H1 (cell line): ENCODE measurements at regions not wholly inside any gene's neighbourhood (a gene's known extent, or its start where the extent isn't known, plus 50 kb on each side); places are given as distances from the start of the nearest gene placed in this dataset.

ENCODE experiments used
- CTCF ChIA-PET: fragments of 300-600 bp; sonication (Branson Sonifier 250); formaldehyde crosslinking; loops from one replicate; lab custom pipeline; 2021; ENCODE audit not compliant: partially characterized antibody; lab: Charles Lee
- POLR2A ChIA-PET: fragments of 300-600 bp; sonication (Branson Sonifier 250); formaldehyde crosslinking; loops from one replicate; lab custom pipeline; 2021; ENCODE audit warnings: inconsistent platforms; ENCODE audit not compliant: partially characterized antibody; lab: Charles Lee
- DNase-seq, 2 experiments: peaks; one replicate each; pipeline versions ENCODE4 v3.0.0 to v3.0.0-alpha.2; 2010 to 2022; ENCODE audit warnings: low spot score in 2 of 2, low read depth in 1 of 2, mixed read lengths in 1 of 2
- FAIRE-seq: peaks from 2 replicates; lab custom pipeline; 2011; peaks lifted over from hg19 to GRCh38; lab: Jason Lieb, UNC
- H2AFZ ChIP-seq: 2 replicates; pipeline ENCODE4 v1.8.1; 2012; ENCODE audit warnings: low read length, inconsistent platforms
- H2AK5ac ChIP-seq: 2 replicates; pipeline ENCODE4 v1.6.1; 2013; ENCODE audit warnings: low read depth, low read length
- H2BK120ac ChIP-seq: replicated peaks from 2 replicates; pipeline ENCODE3; 2013; ENCODE audit warnings: low read depth, low read length, inconsistent platforms
- H2BK12ac ChIP-seq: 2 replicates; pipeline ENCODE4 v1.6.1; 2013; ENCODE audit warnings: low read depth, low read length
- H2BK15ac ChIP-seq: 2 replicates; pipeline ENCODE4 v1.6.1; 2013; ENCODE audit warnings: low read length
- H2BK20ac ChIP-seq: 2 replicates; pipeline ENCODE4 v1.6.1; 2013; ENCODE audit warnings: low read length
- H2BK5ac ChIP-seq: 2 replicates; pipeline ENCODE4 v1.6.1; 2013; ENCODE audit warnings: low read depth, low read length
- H3K14ac ChIP-seq: 2 replicates; pipeline ENCODE4 v1.6.1; 2013; ENCODE audit warnings: inconsistent platforms; ENCODE audit not compliant: insufficient read length
- H3K18ac ChIP-seq: 2 replicates; pipeline ENCODE4 v1.6.1; 2013; ENCODE audit warnings: low read length; ENCODE audit errors: extremely low read depth
- H3K23ac ChIP-seq: 2 replicates; pipeline ENCODE4 v1.6.1; 2013; ENCODE audit warnings: inconsistent platforms; ENCODE audit not compliant: insufficient read length
- H3K23me2 ChIP-seq: 2 replicates; pipeline ENCODE4 v1.6.1; 2013; ENCODE audit warnings: low read depth, low read length
- H3K27ac ChIP-seq: 2 replicates; pipeline ENCODE4 v1.6.1; 2011; ENCODE audit warnings: low read depth, low read length, inconsistent platforms
- H3K27me3 ChIP-seq, 4 experiments: replicated peaks in 1 of 4; 1 replicate in 1 of 4; 2 replicates in 3 of 4; pipeline versions ENCODE4 v1.6.1 to v1.8.1; 2011 to 2013; ENCODE audit warnings: low read length in 3 of 4, mild to moderate bottlenecking in 3 of 4, inconsistent platforms in 2 of 4, mixed read lengths in 2 of 4, moderate library complexity in 1 of 4; ENCODE audit not compliant: control insufficient read depth in 3 of 4, insufficient read depth in 3 of 4; ENCODE audit errors: extremely low read depth in 1 of 4
- H3K36me3 ChIP-seq, 4 experiments: 2 replicates each; pipeline versions ENCODE4 v1.6.1 to v1.8.1; 2011 to 2013; ENCODE audit warnings: mild to moderate bottlenecking in 4 of 4, low read length in 3 of 4, moderate library complexity in 2 of 4, control low read depth in 1 of 4, inconsistent platforms in 1 of 4; ENCODE audit not compliant: insufficient read depth in 4 of 4, control insufficient read depth in 2 of 4
- H3K4ac ChIP-seq: replicated peaks from 2 replicates; pipeline ENCODE3; 2013; ENCODE audit warnings: low read length, low read depth, mixed read lengths, inconsistent platforms; ENCODE audit not compliant: insufficient read length
- H3K4me1 ChIP-seq, 4 experiments: replicated peaks in 1 of 4; 1 replicate in 1 of 4; 2 replicates in 3 of 4; pipeline versions ENCODE4 v1.6.1 to v1.8.1; 2011 to 2013; ENCODE audit warnings: low read length in 3 of 4, inconsistent platforms in 2 of 4, mixed read lengths in 1 of 4; ENCODE audit not compliant: insufficient read depth in 4 of 4, control insufficient read depth in 3 of 4
- H3K4me2 ChIP-seq, 2 experiments: 2 replicates each; pipeline versions ENCODE4 v1.6.1 to v1.8.1; 2011 to 2013; ENCODE audit warnings: low read depth in 2 of 2, low read length in 2 of 2, control low read depth in 1 of 2, inconsistent platforms in 1 of 2, mild to moderate bottlenecking in 1 of 2; ENCODE audit not compliant: insufficient read depth in 1 of 2
- H3K4me3 ChIP-seq, 4 experiments: fragments of 200-600, 300-600 bp in 1 of 4; sonication (generic), shearing (Covaris generic), sonication (Bioruptor Twin) in 1 of 4; 2 replicates each; pipeline versions ENCODE4 v1.5.1 to v1.8.1; 2011 to 2016; ENCODE audit warnings: low read length in 4 of 4, low read depth in 3 of 4, control low read depth in 2 of 4, inconsistent platforms in 2 of 4, mild to moderate bottlenecking in 2 of 4, mixed read lengths in 1 of 4, moderate library complexity in 1 of 4; ENCODE audit not compliant: insufficient read depth in 2 of 4; ENCODE audit errors: extremely low read depth in 1 of 4
- H3K56ac ChIP-seq: replicated peaks from 2 replicates; pipeline ENCODE3; 2013; ENCODE audit warnings: low read depth, mild to moderate bottlenecking, mixed read lengths, low read length, inconsistent platforms; ENCODE audit not compliant: insufficient read length
- H3K79me1 ChIP-seq: 2 replicates; pipeline ENCODE4 v1.6.1; 2013; ENCODE audit warnings: low read depth, low read length, control low read depth
- H3K79me2 ChIP-seq, 2 experiments: 2 replicates each; pipeline versions ENCODE4 v1.6.1 to v1.8.1; 2012 to 2013; ENCODE audit warnings: low read length in 2 of 2, mild to moderate bottlenecking in 2 of 2, inconsistent platforms in 1 of 2; ENCODE audit not compliant: insufficient read depth in 2 of 2, control insufficient read depth in 1 of 2
- H3K9ac ChIP-seq, 4 experiments: replicated peaks in 1 of 4; 1 replicate in 1 of 4; 2 replicates in 3 of 4; pipeline versions ENCODE4 v1.6.1 to v1.8.1; 2011 to 2013; ENCODE audit warnings: low read depth in 3 of 4, low read length in 3 of 4, control low read depth in 2 of 4, mild to moderate bottlenecking in 2 of 4, moderate library complexity in 2 of 4, inconsistent platforms in 1 of 4; ENCODE audit errors: extremely low read depth in 1 of 4
- H3K9me3 ChIP-seq, 2 experiments: 2 replicates each; pipeline versions ENCODE4 v1.6.1 to v1.8.1; 2012 to 2013; ENCODE audit warnings: mild to moderate bottlenecking in 2 of 2, moderate library complexity in 2 of 2, control low read depth in 1 of 2, inconsistent platforms in 1 of 2, low read depth in 1 of 2, low read length in 1 of 2, mixed read lengths in 1 of 2; ENCODE audit not compliant: insufficient read depth in 2 of 2
- H4K20me1 ChIP-seq, 2 experiments: replicated peaks in 1 of 2; 2 replicates each; pipeline versions ENCODE3 to v1.8.1; 2011 to 2013; ENCODE audit warnings: inconsistent platforms in 2 of 2, low read length in 2 of 2, mild to moderate bottlenecking in 1 of 2; ENCODE audit not compliant: insufficient read depth in 2 of 2, control insufficient read depth in 1 of 2
- H4K5ac ChIP-seq: 2 replicates; pipeline ENCODE4 v1.6.1; 2013; ENCODE audit warnings: low read length, low read depth, mixed read lengths, inconsistent platforms; ENCODE audit not compliant: insufficient read length
- H4K8ac ChIP-seq: 2 replicates; pipeline ENCODE4 v1.8.0; 2013; ENCODE audit warnings: mild to moderate bottlenecking, moderate library complexity, low read length, inconsistent platforms; ENCODE audit not compliant: insufficient read depth; ENCODE audit errors: extremely low read depth
- H4K91ac ChIP-seq: replicated peaks from 2 replicates; pipeline ENCODE3; 2013; ENCODE audit warnings: low read length, mixed read lengths, inconsistent platforms; ENCODE audit not compliant: insufficient read length
- HDAC6 ChIP-seq: IDR thresholded peaks from one replicate; pipeline ENCODE4 v1.7.1; 2012; ENCODE audit warnings: low read depth, mild to moderate bottlenecking, inconsistent platforms, low read length, moderate library complexity
- TCF12 ChIP-seq: IDR thresholded peaks from 2 replicates; pipeline ENCODE4 v1.6.1; 2011; ENCODE audit warnings: low read depth, mild to moderate bottlenecking, low read length

GRCh38 chr13:87878706-87879105, 207.5 kb downstream of the SLITRK5 start:
- Histone ChIP-seq H3K9me3 (no peaks in the 10 kb centered on the region), H4K5ac (no peak overlapping the region), H3K27me3 (peaks cover 0 to 1% (median 0%) of the 10 kb centered on the region in 4 experiments; a peak in 1 of 7 replicates), H3K4ac (no peak overlapping the region), H3K79me2 (no peaks in the 10 kb centered on the region), H3K56ac (no peak overlapping the region), H4K20me1 (no peaks in the 10 kb centered on the region), H2BK20ac (no peak overlapping the region), H3K23ac (no peak overlapping the region), H2BK120ac (no peak overlapping the region), H3K18ac (no peak overlapping the region), H2AFZ (no peak overlapping the region), H3K36me3 (no peaks in the 10 kb centered on the region), H3K14ac (no peak overlapping the region), H4K91ac (no peak overlapping the region), H3K27ac (no peak overlapping the region), H2BK5ac (no peak overlapping the region), H3K79me1 (no peaks in the 10 kb centered on the region), H3K4me2 (no peak overlapping the region), H4K8ac (no peak overlapping the region), H2BK15ac (no peak overlapping the region), H2AK5ac (no peak overlapping the region), H2BK12ac (no peak overlapping the region), H3K4me1 (no peaks in the 10 kb centered on the region), H3K4me3 (no peak overlapping the region), H3K9ac (no peak overlapping the region), H3K23me2 (no peaks in the 10 kb centered on the region)
- CTCF ChIA-PET = no interaction called here
- no peak for DNase-seq
- POLR2A ChIA-PET = no interaction called here
- no peak for TF ChIP-seq TCF12
- no peak for TF ChIP-seq HDAC6
- FAIRE-seq = no peak
